AG09309 (cell line): ENCODE measurements at regions not wholly inside any gene's neighbourhood (a gene's known extent, or its start where the extent isn't known, plus 50 kb on each side); places are given as distances from the start of the nearest gene placed in this dataset.

ENCODE experiments used
- DNase-seq: peaks from one replicate; pipeline ENCODE4 v3.0.0-alpha.2; 2010; ENCODE audit warnings: low read depth
- H3K4me3 ChIP-seq: 2 replicates; pipeline ENCODE4 v1.5.1; 2011; ENCODE audit warnings: mild to moderate bottlenecking, low read depth, low read length, moderate library complexity; ENCODE audit not compliant: control insufficient read depth
- TF ChIP-seq, protein P1 (sequence below): IDR thresholded peaks from 2 replicates; pipeline ENCODE4 v1.5.1; 2011; ENCODE audit warnings: mild to moderate bottlenecking, low read depth, low read length, inconsistent platforms; ENCODE audit not compliant: insufficient read depth, control insufficient read depth; ENCODE audit errors: missing control alignments

DNA sequence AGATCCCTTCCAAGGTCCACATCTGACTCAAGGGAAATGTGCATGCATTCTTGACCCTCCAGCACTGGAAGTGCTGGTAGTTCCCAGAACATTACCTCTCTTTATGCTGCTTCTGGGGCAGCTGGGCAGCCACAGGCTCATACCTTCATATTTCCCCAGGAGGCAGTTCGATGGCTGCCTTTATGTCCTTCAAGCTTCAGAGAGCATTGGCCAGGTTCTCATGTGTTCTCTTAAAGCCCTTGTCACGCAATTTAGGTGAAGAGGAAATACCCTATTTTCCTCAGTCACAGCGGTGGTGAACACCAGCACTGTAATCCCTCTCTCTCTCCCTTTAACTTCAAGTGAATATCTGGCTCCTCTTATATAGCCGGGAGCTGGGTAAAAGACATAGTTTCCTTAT, 134.3 kb downstream of the MID1IP1 start:
- H3K4me3 ChIP-seq: no peak overlapping the region
- TF ChIP-seq, protein P1, sequence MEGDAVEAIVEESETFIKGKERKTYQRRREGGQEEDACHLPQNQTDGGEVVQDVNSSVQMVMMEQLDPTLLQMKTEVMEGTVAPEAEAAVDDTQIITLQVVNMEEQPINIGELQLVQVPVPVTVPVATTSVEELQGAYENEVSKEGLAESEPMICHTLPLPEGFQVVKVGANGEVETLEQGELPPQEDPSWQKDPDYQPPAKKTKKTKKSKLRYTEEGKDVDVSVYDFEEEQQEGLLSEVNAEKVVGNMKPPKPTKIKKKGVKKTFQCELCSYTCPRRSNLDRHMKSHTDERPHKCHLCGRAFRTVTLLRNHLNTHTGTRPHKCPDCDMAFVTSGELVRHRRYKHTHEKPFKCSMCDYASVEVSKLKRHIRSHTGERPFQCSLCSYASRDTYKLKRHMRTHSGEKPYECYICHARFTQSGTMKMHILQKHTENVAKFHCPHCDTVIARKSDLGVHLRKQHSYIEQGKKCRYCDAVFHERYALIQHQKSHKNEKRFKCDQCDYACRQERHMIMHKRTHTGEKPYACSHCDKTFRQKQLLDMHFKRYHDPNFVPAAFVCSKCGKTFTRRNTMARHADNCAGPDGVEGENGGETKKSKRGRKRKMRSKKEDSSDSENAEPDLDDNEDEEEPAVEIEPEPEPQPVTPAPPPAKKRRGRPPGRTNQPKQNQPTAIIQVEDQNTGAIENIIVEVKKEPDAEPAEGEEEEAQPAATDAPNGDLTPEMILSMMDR: no peak
- no peak for DNase-seq

DNA sequence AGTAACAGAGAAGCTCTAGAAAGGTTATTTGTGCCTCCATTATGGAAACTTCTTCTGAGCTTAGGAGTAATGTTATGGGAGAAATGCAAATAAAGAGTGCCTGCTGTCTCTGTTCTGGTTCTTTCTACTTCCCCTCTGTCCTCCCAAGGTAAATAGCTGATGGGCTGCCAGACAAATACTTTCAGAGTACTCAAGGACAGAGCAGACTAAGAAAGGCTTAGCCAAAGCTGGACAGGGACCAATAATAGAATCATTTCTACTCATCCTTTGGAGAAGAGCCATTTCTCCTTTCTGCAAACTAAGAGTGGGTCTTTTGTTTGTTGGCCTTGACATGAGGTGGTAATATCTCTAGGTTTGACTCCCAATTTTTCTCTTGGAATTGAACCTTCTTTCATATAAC, 136.1 kb downstream of the MID1IP1 start:
- TF ChIP-seq, protein P1: no peak
- no peak overlapping the region for H3K4me3 ChIP-seq
- DNase-seq: no peak

DNA sequence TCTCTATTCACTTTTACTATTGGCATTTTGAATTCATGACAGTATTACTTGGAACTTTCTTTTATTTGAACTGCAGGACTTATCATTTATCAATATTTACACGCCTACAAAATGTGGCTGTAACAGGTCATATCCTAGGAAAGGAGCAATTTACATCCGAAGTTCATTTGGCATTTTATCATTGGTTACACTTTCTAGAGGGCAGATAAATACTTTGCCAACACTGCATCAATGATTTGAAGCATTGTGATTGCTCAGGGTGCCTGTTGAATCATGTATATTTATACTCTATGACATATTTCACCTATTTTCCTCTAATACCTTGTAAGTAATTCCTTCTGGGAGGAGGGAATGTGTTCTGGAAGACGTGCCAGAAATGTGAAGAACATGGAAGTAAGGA, 136.7 kb downstream of the MID1IP1 start:
- H3K4me3 ChIP-seq: no peak overlapping the region
- DNase-seq: no peak
- TF ChIP-seq, protein P1: no peak

DNA sequence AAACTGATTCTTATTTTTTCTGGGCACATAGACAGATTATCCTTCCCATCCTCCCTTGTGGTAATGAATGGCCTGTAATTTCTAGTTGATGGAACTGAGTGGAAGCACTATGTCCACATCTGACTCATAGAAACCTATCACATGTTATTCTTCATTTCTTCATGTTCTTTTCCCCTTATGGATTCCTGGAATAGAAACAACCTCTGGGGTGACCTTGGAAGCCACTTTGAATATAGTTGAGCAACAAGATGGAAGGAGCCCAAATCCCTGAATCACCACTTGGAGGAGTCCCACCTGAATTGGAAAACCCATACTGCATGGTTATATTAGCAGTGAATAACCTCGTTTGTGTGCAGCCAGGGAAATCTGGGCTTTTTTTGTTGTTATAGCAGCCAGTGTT, 137.8 kb downstream of the MID1IP1 start:
- no peak overlapping the region for H3K4me3 ChIP-seq
- TF ChIP-seq, protein P1: no peak
- no peak for DNase-seq

DNA sequence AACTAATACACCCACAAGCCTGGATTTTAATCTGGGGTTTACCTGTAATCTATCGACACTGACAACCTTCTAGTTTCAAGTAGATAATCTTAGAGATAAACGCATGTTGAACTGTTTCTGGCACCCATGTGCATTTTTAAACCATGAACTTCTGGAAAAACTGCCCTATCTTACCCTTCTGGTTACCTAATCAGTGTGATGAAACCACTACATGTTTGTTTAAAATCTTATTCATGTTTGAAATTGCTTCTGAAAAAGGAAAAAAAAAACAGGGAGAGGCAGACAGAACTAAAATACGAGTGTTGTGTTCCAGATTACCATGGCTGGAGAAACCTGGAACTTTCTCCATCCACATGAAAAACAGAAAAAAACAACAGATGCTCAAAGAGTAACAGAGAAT, 139.3 kb downstream of the MID1IP1 start:
- TF ChIP-seq, protein P1: no peak
- H3K4me3 ChIP-seq: no peak overlapping the region
- no peak for DNase-seq

DNA sequence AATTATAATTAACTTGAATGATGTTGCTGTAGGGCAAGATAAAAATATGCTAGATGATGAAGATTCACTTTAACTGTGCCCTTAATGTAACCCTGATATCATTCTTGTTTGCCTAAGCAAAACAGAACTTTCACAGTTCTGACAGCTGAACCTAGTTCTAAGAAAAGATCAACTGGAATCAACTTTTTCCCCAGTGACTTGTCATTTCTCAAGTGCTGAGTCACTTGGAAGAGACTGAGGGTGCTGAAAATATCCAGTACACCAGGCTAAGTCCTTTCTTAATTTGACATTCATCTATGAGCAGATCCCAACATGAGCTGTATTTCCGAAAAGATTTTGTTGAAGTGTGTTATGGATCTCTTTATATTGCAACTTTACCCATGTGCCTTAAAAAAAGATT, 140.4 kb downstream of the MID1IP1 start:
- TF ChIP-seq, protein P1: no peak
- no peak overlapping the region for H3K4me3 ChIP-seq
- DNase-seq: no peak

DNA sequence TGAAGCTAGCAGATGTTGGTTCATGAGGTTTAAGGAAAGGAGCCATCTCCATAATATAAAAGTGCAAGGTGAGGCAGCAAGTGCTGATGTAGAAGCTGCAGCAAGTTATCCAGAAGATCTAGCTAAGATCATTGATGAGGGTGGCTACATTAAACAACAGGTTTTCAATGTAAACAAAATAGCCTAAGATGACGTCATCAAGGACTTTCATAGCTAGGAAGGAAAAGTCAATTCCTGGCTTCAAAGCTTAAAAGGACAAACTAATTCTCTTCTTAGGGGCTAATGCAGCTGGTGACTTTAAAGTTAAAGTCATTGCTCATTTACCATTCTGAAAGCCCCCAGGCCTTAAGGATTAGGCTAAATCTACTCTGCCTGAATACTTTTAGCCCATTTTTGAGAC, 141.9 kb downstream of the MID1IP1 start:
- DNase-seq: no peak
- H3K4me3 ChIP-seq: no peak overlapping the region
- TF ChIP-seq, protein P1: no peak
